ENCODE measurements at regions not wholly inside any gene's neighbourhood (a gene's known extent, or its start where the extent isn't known, plus 50 kb on each side); places are given as distances from the start of the nearest gene placed in this dataset.

GRCh38 chr2:160576054-160576499 lies 82.5 kb upstream of the RBMS1 start:
- TF ChIP-seq CTCF (IDR thresholded peaks at IDR 0.05), result no peak

- TF ChIP-seq CTCF (IDR thresholded peaks at IDR 0.05), result no peak
Measured at GRCh38 chr2:160581035-160581434, 87.4 kb upstream of the RBMS1 start.

- no peak for TF ChIP-seq CTCF (IDR thresholded peaks at IDR 0.05)
Measured at GRCh38 chr2:160581448-160581847, 87.8 kb upstream of the RBMS1 start.

GRCh38 chr2:160582081-160582480 lies 88.5 kb upstream of the RBMS1 start:
- no peak for TF ChIP-seq CTCF (IDR thresholded peaks at IDR 0.05)

- no peak for TF ChIP-seq CTCF (IDR thresholded peaks at IDR 0.05)
Measured at GRCh38 chr2:160582490-160583145, 89.0 kb upstream of the RBMS1 start.

GRCh38 chr2:160583146-160583535 lies 89.5 kb upstream of the RBMS1 start:
- TF ChIP-seq CTCF (IDR thresholded peaks at IDR 0.05), result no peak

GRCh38 chr2:160583813-160584537 lies 90.4 kb upstream of the RBMS1 start:
- no peak for TF ChIP-seq CTCF (IDR thresholded peaks at IDR 0.05)

Data from LNCAP (cell line).